Posterior vena cava (tissue), 2 donors: ENCODE measurements at regions not wholly inside any gene's neighbourhood (a gene's known extent, or its start where the extent isn't known, plus 50 kb on each side); places are given as distances from the start of the nearest gene placed in this dataset.

ENCODE experiments used
- DNase-seq: peaks from one replicate; pipeline ENCODE4 v3.0.0-alpha.2; 2020; ENCODE audit warnings: low spot score
- intact Hi-C, 2 donors: fragments of 100-400 bp; cut with DNase I; formaldehyde crosslinking; loops; one replicate each; pipeline versions ENCODE4 v1.14.1 to v1.14.2; 2022 to 2023
- donor health status: DM: yes; HTN: yes; CAD: no.
- donor health status: DM: yes; HTN: yes; CAD: no.

DNA sequence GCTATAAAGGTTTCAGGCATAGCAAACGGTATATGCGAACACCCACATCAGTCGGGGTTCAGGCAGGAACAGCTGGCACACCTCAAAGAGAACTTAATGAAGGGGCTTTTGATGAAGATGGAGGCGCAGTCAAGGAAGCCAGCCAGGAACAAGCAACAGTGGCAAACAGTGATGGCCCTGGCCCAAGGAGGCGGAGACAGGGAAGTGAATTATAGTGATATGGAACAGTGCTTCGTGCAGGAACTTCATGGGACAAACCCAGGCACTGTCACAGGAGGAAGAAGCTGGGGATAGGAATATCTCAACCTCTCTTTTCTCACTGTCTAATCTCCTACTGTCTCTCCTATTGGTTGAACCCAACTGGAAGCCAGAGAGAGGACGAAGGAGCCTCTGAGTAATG is 328.3 kb downstream of the AACS start:
- DNase-seq, result no peak
- intact Hi-C loops, result no loop called here

DNA sequence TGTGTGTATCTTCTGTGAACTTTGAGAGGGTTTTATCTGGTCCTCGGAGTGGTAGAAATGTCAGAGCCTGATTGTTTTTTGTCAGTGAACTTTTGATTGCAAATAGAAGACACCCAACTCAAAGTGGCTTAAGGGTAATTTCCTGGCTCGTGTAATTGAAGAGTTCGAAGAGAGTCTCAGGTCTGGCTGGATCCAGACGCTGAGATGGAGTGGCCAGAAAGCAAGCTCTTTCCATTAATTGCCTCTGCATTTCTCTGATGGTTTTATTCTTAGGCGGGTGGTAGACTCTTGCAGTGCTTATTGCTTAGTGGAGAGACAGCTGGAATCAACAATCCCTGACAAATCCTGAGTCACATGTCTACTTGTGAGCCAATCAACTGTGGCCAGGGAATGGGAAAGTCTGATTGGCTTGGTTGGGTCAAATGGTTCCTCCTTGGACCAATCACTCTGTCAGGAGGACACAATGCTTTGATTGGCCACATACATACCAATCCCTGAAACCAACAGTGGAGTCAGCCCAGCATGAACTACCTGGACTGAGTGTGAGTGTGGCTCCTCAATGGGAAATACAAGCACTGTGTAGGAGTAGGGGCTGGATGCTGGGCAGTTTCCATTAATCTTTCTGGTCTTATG is 330.5 kb downstream of the AACS start:
- intact Hi-C loops, result no loop called here
- no peak for DNase-seq

DNA sequence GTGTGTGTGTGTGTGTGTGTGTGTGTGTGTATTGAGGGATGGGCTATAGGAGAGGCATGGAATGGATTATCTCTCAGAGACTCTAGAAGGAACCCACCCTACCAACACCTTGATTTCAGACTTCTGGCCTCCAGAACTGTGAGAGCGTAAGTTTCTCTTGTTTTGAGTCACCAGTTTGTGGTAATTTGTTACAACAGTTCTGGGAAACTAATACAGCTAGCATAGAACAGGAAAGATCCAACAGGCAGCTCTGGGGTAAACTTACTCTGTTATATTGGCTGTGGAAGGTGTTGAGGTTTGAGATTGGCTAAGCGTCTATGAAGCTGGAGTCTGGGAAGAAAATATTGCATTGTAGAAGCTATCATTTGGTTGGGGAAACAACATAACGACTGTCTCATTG is 334.3 kb downstream of the AACS start:
- intact Hi-C loops, result no loop called here

DNA sequence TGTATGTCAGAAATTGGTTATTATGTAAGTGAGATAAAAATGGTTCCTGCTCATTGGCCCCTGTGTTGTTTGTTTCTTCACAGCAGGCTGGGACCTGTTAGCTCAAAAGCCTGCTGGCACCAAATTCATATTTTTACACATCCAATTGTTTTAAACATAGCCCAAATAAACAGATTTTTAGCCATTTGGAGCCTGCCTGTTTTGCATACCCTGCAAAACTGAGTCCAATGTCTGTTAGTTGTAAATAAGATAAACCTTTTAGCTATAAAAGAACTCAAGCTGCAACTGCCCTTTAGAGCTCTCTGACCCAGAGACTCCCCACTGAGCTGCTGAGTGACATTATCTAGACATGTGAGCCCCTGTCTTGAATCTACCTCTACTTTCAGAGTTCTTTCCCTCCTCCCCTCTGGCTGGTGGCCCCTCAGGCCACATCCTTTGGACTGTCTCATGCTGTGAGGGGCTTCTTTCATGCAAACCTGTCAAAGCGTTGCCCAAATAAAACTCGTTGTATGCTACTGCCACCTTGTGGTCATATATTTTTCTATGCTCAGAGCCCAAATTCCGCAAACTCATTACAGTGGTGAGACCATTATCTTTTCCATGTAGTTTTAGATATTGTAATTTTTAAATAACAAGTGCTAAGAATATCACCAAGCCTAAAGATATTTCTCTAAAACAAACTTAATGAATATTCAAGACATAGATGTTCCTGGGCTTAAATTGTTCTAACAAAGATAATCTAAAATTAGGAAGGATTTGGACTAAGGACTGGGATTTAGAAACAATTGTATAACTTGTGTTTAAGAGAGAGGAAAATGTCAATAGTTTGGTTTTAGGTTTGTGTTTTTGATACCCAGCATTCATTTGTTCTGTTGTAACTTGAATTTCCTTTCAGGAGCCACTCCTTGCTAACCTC is 337.9 kb downstream of the AACS start:
- intact Hi-C loops, result no loop called here
- no peak for DNase-seq

More for the DNA sequence above, 334.3 kb downstream of the AACS start:
- DNase-seq, result no peak

DNA sequence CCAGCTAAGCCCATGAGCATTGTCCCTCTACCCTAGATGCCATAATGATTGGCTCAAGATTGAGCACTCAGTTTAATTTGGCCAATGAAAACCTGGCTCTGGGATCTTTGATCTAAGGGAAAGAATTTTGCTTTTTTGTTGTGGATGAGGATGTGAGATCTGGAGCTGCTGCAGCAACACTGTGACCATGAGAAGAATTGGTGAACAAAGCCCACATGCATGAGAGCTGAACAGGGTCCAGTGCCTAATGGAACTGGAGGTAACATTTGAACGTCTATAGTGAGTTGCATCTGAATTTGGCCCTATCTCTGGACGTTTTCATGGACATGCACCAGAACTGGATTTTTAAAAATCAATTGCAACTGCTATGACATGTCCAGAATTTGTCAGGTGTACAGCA is 338.6 kb downstream of the AACS start:
- intact Hi-C loops, result no loop called here
- DNase-seq, result no peak

DNA sequence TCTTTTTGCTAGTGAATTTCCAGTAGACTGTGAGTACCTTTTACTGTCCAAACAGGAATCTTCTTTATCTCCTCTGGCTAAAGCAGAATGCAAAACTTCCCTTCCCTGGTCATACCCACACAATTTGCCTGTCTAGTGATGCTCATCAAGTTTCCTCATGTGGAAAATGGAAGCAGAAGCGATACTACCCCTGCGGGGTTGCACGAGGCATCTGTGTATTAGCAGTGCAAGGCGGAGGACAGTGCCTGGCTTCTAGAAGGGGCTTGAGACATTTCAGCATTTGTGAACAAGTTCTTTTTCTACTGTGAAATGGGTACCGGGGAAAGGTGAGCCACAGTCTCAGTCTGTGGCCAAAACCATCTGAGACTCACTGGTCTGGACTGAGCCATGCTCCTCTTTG is 340.9 kb downstream of the AACS start:
- intact Hi-C loops, result no loop called here
- no peak for DNase-seq

DNA sequence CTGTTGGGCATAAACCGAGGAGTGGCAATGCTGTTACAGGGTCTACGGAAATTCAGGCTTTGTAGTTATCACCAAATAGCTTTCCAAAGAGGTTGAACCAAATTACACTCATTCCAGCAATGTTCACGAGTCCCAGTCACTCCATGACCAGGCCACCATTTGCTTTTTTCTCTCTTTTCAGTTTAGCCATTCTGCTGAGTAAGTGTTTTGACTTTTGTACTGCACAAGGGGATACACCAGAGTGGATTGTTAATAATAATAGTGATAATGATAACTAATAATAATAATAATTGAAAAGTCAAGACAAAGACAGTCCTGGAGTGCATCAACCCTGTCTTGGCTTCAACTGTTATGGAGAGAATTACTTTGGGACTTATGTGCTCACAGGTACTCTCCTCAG is 343.5 kb downstream of the AACS start:
- intact Hi-C loops, result no loop called here
- no peak for DNase-seq

DNA sequence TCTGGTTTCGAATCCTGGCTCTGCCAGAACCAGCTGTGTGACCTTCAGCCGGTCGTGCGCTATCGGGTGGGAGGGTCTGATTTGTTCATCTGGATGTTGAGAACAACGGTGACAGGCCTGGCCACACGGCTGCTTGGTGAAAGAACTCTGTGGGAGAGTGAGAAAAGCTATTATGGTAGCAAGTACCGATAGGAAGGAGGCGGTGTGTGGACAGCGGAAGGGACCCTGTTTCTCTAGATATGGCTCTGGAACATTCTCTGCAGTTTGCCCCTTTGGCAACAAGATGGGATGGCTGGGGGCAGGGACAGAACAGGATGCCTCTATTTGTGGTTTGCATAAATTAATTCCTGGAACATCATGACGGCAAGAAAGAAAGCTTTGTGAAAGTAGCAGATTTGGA is 347.3 kb downstream of the AACS start:
- intact Hi-C loops, result no loop called here
- DNase-seq, result no peak

DNA sequence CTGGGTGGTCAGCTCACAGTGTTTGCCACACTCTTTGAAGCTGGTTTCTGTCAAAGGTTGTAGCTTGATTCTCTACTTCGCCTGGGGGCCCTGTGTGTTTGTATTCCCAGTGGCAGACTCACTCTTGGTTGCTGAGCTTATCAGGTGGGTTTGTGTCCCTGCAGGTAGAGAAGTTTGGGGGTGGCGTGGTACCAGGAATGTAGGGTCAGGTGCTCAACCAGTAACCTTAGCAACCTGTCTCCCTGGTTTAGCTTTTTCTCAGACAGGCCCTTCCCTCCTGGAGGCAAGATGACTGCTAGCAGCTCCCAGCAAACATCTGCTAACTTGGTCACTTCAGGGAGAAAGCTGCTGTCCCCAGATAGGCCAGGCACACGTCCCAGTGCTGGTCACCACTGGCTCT is 352.2 kb downstream of the AACS start:
- intact Hi-C loops, result no loop called here
- no peak for DNase-seq

DNA sequence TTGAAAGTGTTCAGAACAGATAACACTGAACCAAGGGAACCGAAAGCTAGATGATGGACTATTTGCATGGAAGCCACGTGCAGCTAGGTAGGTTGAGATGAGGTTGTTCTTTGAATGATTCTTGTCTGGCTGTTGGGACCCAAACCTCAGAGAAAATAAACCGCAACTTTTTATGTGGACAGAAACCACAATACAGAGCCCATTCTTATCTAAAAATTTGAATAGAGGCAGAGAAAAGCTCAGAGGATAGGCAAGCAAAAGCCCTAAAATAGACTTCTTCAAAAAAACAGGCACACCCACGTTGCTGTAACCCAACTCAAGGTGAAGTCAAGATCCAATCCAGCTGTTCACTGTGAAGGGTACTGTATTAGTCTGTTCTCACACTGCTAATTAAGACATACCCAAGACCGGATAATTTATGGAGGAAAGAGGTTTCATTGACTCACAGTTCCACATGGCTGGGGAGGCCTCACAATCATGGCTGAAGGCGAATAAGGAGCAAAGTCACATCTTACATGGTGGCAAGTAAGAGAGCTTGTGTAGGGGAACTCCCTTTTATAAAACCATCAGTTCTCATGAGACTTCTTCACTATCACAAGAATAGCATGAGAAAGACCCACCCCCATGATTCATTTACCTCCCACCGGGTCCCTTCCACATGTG is 353.8 kb downstream of the AACS start:
- intact Hi-C loops, result no loop called here
- DNase-seq, result no peak

DNA sequence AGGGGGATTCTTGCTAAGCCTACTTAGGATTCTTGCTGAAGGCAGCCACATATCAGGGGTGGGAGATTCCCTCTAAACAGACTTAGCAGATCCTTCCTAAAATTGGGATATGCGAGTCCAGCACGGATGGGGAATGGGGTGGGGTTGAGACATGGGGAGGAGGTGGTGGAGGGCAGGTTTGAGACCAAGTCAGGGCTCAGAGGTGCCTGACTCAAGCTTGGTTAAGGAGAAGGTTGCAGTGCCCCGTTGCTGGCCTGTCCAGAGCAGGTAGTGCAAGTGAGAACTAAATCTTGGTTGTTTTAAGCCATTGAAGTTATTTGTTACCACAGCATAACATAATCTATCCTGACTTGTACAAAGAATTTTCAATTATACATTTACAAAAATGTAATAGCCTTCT is 359.7 kb downstream of the AACS start:
- no peak for DNase-seq
- intact Hi-C loops, result no loop called here

DNA sequence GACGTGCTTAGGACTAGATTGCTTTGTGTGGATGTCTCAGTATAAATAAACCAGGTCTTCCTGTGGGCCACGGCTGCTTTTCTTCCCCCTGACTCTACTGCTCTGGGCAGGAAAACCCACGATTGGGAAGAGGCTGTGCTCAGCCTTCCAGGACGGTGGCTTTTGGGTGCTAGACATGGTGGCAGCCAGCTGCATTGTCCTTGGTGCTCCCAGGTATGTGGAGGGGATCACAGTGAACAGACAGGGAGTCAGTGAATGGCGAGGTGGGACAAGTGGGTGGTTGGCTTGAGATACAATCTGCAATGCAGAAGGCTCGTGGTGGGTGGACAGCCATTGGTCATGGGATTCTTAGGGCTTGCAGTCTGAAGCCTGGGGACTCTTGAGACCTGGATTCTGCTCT is 366.3 kb downstream of the AACS start:
- DNase-seq, result no peak
- intact Hi-C loops, result no loop called here

DNA sequence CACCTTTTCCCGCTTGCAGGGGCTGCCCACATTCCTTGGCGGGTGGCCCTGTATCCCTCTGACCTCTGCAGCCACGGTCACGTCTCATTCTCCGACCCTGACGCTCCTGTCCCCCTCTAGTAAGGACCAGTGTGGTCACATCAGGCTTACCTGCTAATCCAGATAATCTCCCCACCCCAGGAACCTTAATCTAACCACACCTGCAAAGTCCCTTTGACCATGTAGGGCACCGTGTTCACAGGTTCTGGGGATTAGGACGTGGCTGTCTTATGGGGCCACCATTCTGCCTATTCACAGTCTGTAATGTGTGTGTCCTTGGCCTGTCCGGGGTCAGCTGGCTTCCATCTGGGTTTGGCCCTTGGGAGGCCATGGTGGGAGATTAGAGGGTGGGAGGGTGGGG is 368.9 kb downstream of the AACS start:
- DNase-seq, result no peak
- intact Hi-C loops, result no loop called here

DNA sequence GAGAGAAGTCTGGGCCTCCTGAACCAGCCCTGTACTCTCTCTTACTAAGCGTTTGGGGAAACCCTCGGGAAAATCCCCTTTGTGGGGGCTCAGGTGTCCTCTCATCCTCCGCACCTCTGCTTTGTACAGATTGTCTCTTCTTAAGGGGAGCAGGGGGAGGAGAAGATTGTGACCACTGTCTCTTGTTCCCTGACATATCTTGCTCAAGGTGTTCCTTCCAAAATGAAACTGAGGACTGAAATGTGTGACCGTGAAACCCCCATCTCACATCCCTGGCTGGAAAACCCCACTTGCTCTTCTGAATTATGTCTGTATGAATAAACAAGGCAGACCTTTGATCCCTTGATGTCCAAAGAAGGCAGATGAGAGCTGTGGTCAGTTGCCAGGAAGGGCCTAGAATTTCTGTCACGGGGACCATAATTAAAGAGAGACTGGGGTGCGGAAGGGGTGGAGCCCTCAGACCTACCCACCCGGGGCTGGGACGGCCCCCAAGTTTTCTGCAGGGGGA is 369.8 kb downstream of the AACS start:
- DNase-seq, result no peak
- intact Hi-C loops, result no loop called here

DNA sequence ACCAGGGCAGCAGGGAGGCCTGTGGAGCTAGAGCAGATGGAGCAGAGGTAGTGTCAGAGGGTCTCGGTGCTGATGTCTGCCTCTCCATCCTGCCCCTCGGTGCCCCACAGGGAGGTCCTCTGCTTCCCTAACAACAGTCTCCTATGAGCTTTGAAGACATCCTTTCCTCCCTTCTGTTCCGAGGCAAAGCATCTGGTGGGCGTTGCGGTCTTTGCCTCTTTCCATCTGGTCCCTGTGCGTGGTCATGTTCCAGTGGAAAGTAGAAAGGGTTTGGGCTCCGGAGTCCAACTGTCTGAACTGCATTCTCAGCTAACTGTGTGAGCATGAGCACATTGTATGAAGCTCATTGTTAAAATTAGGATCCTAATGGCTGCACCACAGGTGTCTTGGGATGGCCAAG is 370.6 kb downstream of the AACS start:
- intact Hi-C loops, result no loop called here
- DNase-seq, result no peak

DNA sequence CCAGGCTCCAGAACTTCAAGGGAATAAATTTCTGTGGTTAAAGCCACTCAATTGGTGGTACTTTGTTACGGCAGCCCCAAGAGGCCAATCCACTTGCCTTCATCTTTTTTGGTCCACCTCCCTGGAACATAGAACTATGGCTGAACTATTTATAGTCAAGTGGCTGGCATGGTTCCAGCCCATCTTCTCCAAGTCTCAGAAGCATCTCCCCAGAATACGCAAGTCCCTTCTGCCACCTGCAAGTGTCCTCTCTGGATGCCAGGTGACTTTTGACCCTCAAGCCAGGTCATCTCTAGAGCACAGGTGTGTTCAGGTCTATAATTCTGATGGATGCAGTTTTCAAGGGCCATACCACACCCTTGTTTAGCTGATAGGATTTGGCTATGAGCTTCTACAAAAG is 371.5 kb downstream of the AACS start:
- intact Hi-C loops, result no loop called here
- no peak for DNase-seq

DNA sequence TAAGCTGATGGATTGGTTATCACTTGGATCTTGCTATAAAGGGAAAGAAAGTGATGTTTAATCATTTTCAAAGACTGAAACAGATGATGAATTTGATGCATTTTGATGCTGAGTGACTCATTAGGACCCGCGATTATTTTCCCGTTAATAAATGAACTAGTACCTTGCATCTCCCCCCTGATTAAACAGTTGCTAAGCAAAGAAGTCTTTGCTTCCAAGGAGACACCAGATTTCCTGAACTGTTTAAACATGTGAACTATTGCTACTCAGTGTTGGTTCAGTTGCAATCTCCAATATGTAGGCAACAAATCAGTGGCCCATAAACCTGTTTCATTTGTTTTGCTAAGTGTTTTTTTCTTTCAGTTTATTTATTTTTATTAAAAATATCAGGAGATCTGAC is 375.2 kb downstream of the AACS start:
- DNase-seq, result no peak
- intact Hi-C loops, result no loop called here

DNA sequence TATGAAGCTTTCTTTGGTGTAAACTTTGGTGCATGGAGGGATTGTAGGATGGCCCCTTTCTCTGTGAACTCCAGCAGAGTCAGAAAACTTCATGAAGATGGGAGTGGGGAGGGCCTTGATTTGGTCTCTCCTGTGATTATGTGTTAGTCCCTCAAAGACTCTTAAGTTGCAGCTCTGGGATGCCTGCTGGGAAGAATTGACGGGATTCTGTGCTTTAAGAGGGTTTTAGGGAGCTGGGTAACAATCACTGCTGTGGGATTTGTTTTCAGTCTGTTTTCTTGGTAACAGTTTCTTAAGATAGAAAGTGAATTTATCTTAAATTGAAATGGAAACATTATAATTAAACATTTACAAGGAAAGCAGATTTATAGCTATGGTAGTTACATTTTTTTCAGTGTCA is 378.1 kb downstream of the AACS start:
- intact Hi-C loops, result no loop called here
- no peak for DNase-seq

DNA sequence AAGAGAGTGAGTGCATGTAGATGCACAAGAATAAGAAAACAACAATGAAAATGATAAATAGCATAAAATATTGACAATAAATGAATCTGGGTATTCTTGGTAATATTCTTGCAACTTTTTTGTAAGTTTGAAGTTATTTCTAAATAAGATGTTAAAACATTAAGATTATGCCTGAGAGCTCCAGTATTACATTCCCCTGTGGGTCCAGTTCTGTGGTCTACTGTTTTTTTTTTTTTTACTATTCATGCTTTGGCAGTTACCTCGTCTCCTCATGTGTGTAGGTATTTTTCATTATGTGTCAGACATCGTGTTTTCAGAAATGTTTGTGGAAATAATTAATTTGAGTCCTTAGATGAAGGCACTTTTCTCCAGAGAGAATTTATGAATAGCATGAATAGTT is 386.2 kb downstream of the AACS start:
- intact Hi-C loops, result no loop called here
- no peak for DNase-seq

DNA sequence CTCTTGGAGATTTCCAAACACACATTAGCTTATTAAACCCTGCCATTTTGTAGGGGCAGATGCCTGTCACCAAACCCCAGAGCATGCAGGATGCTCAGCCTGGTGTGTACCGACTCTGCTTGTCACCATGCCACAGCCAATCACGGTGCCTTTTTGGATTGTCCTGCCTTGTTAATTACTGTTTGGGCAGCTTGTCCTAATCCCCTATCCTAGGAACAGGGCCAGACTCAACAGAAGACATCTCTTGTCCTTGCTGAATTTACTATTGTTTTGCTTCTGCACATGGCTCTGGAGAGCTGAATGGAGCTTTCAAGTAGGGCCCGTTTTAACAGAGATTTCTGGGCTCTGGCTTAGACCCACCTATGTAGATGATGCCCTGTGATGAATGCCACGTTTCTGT is 388.5 kb downstream of the AACS start:
- DNase-seq, result no peak
- intact Hi-C loops, result no loop called here

DNA sequence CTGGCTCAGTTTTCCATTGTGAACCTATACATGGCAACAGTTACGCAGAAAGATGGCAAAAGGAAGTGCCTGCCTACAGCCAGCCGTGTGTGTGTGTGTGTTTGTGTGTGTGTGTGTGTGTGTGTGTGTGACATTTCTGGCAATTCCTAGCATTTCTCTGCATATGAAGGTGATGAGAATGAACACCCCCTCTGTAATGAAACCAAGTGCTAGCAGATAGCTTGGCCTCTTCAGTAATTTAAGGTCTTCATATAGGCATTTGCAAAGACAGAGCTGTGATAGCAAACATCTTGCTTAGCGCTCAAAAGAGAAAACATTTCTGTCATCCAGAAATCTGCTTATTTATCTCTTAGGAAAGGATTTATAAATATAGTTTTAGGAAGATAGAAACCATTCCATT is 389.1 kb downstream of the AACS start:
- no peak for DNase-seq
- intact Hi-C loops, result no loop called here
